Dendritic cell treated with granulocyte-macrophage colony-stimulating factor and Interleukin-4, amounts not matched to agents 40 ng/mL and 50 ng/mL, for 4 days (primary cell): ENCODE measurements at regions not wholly inside any gene's neighbourhood (a gene's known extent, or its start where the extent isn't known, plus 50 kb on each side); places are given as distances from the start of the nearest gene placed in this dataset.
"Not testable (repeated sequence)": the region's sequence is repeated elsewhere in the genome, so short reads cannot be mapped to it uniquely, and the experiment has no call there.

Experiments used
- H3K27ac Mint-ChIP-seq: one replicate; pipeline ENCODE4 v1.8.0; 2022; ENCODE audit warnings: mild to moderate bottlenecking, mixed read lengths
- H3K27me3 Mint-ChIP-seq: one replicate; pipeline ENCODE4 v1.8.0; 2022; ENCODE audit warnings: mild to moderate bottlenecking, mixed read lengths
- H3K36me3 Mint-ChIP-seq: one replicate; pipeline ENCODE4 v1.8.0; 2022; ENCODE audit warnings: low read depth, mixed read lengths
- H3K4me1 Mint-ChIP-seq: one replicate; pipeline ENCODE4 v1.8.0; 2022; ENCODE audit warnings: low read depth, mixed read lengths
- H3K4me3 Mint-ChIP-seq: one replicate; pipeline ENCODE4 v1.8.0; 2022; ENCODE audit warnings: mild to moderate bottlenecking, moderate library complexity, mixed read lengths
- H3K9me3 Mint-ChIP-seq: one replicate; pipeline ENCODE4 v1.8.0; 2022; ENCODE audit warnings: mixed read lengths
- intact Hi-C: fragments of 100-400 bp; cut with micrococcal nuclease; formaldehyde crosslinking; loops from one replicate; pipeline ENCODE4 v1.15.0; 2022

GRCh38 chr18:1422634-1423033 lies 518.0 kb downstream of the ADCYAP1 start:
- Mint-ChIP-seq H3K4me1 (no peaks in the 10 kb centered on the region), H3K36me3 (no peaks in the 10 kb centered on the region), H3K27me3 (no peaks in the 10 kb centered on the region), H3K27ac (no peak overlapping the region), H3K4me3 (no peak overlapping the region), H3K9me3 (no peaks in the 10 kb centered on the region)
- intact Hi-C loops: no loop called here

DNA sequence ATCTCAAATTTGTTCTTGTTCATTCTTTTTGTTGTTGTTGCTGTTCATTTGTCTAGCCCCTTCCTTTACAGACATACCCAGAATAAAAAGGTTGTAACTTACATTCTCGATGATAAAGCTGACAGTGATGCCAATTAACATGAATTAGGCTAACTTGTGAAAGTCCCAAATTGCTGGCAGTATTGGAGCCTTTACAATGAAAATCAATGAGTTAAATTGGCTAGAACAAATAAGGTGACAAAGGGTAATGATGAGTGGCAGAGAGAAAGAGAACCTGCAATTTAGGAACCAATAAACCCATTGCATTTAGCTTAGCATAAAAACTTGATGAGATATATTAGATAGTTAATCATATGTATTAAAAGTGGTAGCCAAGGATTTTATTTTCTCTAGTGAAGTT lies 521.0 kb downstream of the ADCYAP1 start:
- H3K27me3 Mint-ChIP-seq: no peaks in the 10 kb centered on the region
- H3K4me3 Mint-ChIP-seq: no peak overlapping the region
- H3K36me3 Mint-ChIP-seq: no peaks in the 10 kb centered on the region
- no peaks in the 10 kb centered on the region for H3K4me1 Mint-ChIP-seq
- intact Hi-C loops: no loop called here
- peaks cover 4% of the 10 kb centered on the region for H3K9me3 Mint-ChIP-seq
- no peak overlapping the region for H3K27ac Mint-ChIP-seq

GRCh38 chr18:1435487-1435886 lies 530.8 kb downstream of the ADCYAP1 start:
- H3K27ac Mint-ChIP-seq: no peak overlapping the region
- intact Hi-C loops: no loop called here
- H3K9me3 Mint-ChIP-seq: peaks cover 14% of the 10 kb centered on the region
- H3K4me1 Mint-ChIP-seq: no peaks in the 10 kb centered on the region
- no peaks in the 10 kb centered on the region for H3K27me3 Mint-ChIP-seq
- H3K4me3 Mint-ChIP-seq: no peak overlapping the region
- no peaks in the 10 kb centered on the region for H3K36me3 Mint-ChIP-seq

DNA sequence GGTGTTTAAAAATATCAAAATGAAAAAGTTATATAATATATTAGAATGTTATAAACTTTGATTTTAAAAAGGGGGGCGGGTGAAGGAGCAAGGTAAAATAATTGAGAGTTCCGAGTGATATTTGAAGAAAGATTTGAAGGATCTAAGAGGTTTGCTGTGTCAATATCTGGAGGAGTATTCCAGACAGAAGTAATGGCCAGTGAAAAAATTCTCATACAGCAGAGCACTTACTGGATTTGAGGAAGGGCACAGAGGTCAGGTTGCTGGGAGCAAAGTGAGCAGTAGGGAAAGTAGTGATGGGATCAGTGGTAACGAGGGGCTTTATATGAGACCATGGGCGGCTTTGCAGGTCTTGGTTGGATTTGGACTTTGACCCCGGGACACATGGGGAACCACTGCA lies 531.5 kb downstream of the ADCYAP1 start:
- peaks cover 8% of the 10 kb centered on the region for H3K9me3 Mint-ChIP-seq
- intact Hi-C loops: no loop called here
- no peaks in the 10 kb centered on the region for H3K36me3 Mint-ChIP-seq
- H3K4me1 Mint-ChIP-seq: no peaks in the 10 kb centered on the region
- H3K27ac Mint-ChIP-seq: no peak overlapping the region
- H3K27me3 Mint-ChIP-seq: no peaks in the 10 kb centered on the region
- no peak overlapping the region for H3K4me3 Mint-ChIP-seq

- H3K4me1 Mint-ChIP-seq: no peaks in the 10 kb centered on the region
- no peaks in the 10 kb centered on the region for H3K27me3 Mint-ChIP-seq
- H3K27ac Mint-ChIP-seq: no peak overlapping the region
- intact Hi-C loops: no loop called here
- H3K9me3 Mint-ChIP-seq: peaks cover 8% of the 10 kb centered on the region
- H3K4me3 Mint-ChIP-seq: no peak overlapping the region
- no peaks in the 10 kb centered on the region for H3K36me3 Mint-ChIP-seq
Measured at GRCh38 chr18:1438458-1438910, 533.8 kb downstream of the ADCYAP1 start.

GRCh38 chr18:1438967-1439366 lies 534.3 kb downstream of the ADCYAP1 start:
- Mint-ChIP-seq H3K4me3 (no peak overlapping the region), H3K9me3 (peaks cover 8% of the 10 kb centered on the region), H3K36me3 (no peaks in the 10 kb centered on the region), H3K27me3 (no peaks in the 10 kb centered on the region), H3K4me1 (no peaks in the 10 kb centered on the region), H3K27ac (no peak overlapping the region)
- intact Hi-C loops: no loop called here

DNA sequence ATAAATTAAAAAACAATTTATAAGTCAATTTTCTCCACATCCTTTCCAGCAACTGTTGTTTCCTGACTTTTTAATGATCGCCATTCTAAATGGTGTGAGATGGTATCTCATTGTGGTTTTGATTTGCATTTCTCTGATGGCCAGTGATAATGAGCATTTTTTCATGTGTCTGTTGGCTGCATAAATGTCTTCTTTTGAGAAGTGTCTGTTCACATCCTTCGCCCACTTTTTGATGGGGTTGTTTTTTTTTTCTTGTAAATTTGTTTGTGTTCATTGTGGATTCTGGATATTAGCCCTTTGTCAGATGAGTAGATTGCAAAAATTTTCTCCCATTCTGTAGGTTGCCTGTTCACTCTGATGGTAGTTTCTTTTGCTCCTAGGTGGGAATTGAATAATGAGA lies 539.4 kb downstream of the ADCYAP1 start:
- H3K36me3 Mint-ChIP-seq, H3K27ac Mint-ChIP-seq, H3K27me3 Mint-ChIP-seq, H3K9me3 Mint-ChIP-seq, H3K4me3 Mint-ChIP-seq, intact Hi-C loops, H3K4me1 Mint-ChIP-seq: not testable (repeated sequence)

DNA sequence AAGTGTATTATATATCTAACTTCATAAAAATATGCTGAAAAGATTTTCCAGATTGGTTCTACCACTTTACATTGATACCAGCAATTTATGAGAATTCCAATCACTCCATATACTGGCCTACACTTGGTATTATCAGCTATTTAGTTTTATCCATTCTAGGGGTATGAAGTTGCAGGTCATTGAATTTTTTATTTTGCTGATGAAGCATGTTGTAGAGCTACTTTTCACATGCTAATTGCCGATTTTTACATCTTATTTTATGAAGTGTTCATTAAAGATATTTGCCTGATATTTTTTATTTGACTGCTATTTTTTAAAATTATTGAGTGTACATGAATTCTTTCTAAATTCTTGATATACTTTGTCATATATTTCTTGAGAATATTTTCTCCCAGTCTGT lies 542.1 kb downstream of the ADCYAP1 start:
- Mint-ChIP-seq H3K4me1 (no peaks in the 10 kb centered on the region), H3K9me3 (peaks cover under 1% of the 10 kb centered on the region), H3K27ac (no peak overlapping the region), H3K27me3 (no peaks in the 10 kb centered on the region), H3K4me3 (no peak overlapping the region), H3K36me3 (no peaks in the 10 kb centered on the region)
- intact Hi-C loops: no loop called here

GRCh38 chr18:1452821-1453220 lies 548.1 kb downstream of the ADCYAP1 start:
- Mint-ChIP-seq H3K4me1 (no peaks in the 10 kb centered on the region), H3K4me3 (no peak overlapping the region), H3K27me3 (no peaks in the 10 kb centered on the region), H3K27ac (no peak overlapping the region), H3K36me3 (no peaks in the 10 kb centered on the region), H3K9me3 (peaks cover 35% of the 10 kb centered on the region)
- intact Hi-C loops: no loop called here

GRCh38 chr18:1455605-1456004 lies 550.9 kb downstream of the ADCYAP1 start:
- Mint-ChIP-seq H3K27ac (no peak overlapping the region), H3K9me3 (peaks cover 35% of the 10 kb centered on the region), H3K4me3 (no peak overlapping the region), H3K4me1 (no peaks in the 10 kb centered on the region), H3K36me3 (no peaks in the 10 kb centered on the region), H3K27me3 (no peaks in the 10 kb centered on the region)
- intact Hi-C loops: no loop called here

GRCh38 chr18:1458547-1458946 lies 553.9 kb downstream of the ADCYAP1 start:
- Mint-ChIP-seq H3K27ac (no peak overlapping the region), H3K4me3 (no peak overlapping the region), H3K9me3 (peaks cover 17% of the 10 kb centered on the region), H3K27me3 (no peaks in the 10 kb centered on the region), H3K4me1 (no peaks in the 10 kb centered on the region), H3K36me3 (no peaks in the 10 kb centered on the region)
- intact Hi-C loops: no loop called here

DNA sequence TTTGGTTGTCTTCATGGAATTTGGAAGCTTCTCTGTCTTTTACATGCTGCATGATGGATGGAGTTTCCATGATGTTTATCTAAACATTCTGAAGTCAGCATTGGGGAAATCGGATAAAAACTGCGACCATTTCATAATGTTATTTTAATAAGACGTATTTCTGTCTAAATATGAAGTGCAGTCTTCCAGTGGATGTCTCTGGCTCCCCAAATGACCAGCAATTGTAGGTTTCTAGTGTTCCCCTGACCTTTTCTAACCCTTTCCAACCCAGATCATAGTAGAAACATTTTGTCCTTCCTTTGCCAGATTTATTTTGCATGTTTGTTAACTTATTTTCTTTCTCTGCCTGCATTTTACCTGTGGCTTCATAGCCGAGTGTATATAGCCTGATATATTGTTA lies 559.3 kb downstream of the ADCYAP1 start:
- Mint-ChIP-seq H3K27ac (no peak overlapping the region), H3K4me3 (no peak overlapping the region), H3K27me3 (no peaks in the 10 kb centered on the region), H3K9me3 (peaks cover 4% of the 10 kb centered on the region), H3K36me3 (no peaks in the 10 kb centered on the region), H3K4me1 (no peaks in the 10 kb centered on the region)
- intact Hi-C loops: no loop called here

GRCh38 chr18:1464444-1465217 lies 560.0 kb downstream of the ADCYAP1 start:
- Mint-ChIP-seq H3K4me1 (no peaks in the 10 kb centered on the region), H3K9me3 (peaks cover 9% of the 10 kb centered on the region), H3K27me3 (no peaks in the 10 kb centered on the region), H3K36me3 (no peaks in the 10 kb centered on the region), H3K4me3 (no peak overlapping the region), H3K27ac (no peak overlapping the region)
- intact Hi-C loops: no loop called here

GRCh38 chr18:1466035-1466434 lies 561.4 kb downstream of the ADCYAP1 start:
- peaks cover 9% of the 10 kb centered on the region for H3K9me3 Mint-ChIP-seq
- no peak overlapping the region for H3K4me3 Mint-ChIP-seq
- H3K36me3 Mint-ChIP-seq: no peaks in the 10 kb centered on the region
- no peak overlapping the region for H3K27ac Mint-ChIP-seq
- no peaks in the 10 kb centered on the region for H3K4me1 Mint-ChIP-seq
- no peaks in the 10 kb centered on the region for H3K27me3 Mint-ChIP-seq
- intact Hi-C loops: no loop called here

GRCh38 chr18:1467461-1467964 lies 562.8 kb downstream of the ADCYAP1 start:
- H3K4me1 Mint-ChIP-seq: no peaks in the 10 kb centered on the region
- H3K27ac Mint-ChIP-seq: no peak overlapping the region

More at GRCh38 chr18:1467461-1467964, 562.8 kb downstream of the ADCYAP1 start:
- intact Hi-C loops: no loop called here
- peaks cover 9% of the 10 kb centered on the region for H3K9me3 Mint-ChIP-seq
- no peaks in the 10 kb centered on the region for H3K36me3 Mint-ChIP-seq
- peaks cover 2% of the 10 kb centered on the region for H3K27me3 Mint-ChIP-seq
- no peak overlapping the region for H3K4me3 Mint-ChIP-seq
